ENCODE measurements at regions not wholly inside any gene's neighbourhood (a gene's known extent, or its start where the extent isn't known, plus 50 kb on each side); places are given as distances from the start of the nearest gene placed in this dataset.
"Not testable (repeated sequence)": the region's sequence is repeated elsewhere in the genome, so short reads cannot be mapped to it uniquely, and the experiment has no call there.

DNA sequence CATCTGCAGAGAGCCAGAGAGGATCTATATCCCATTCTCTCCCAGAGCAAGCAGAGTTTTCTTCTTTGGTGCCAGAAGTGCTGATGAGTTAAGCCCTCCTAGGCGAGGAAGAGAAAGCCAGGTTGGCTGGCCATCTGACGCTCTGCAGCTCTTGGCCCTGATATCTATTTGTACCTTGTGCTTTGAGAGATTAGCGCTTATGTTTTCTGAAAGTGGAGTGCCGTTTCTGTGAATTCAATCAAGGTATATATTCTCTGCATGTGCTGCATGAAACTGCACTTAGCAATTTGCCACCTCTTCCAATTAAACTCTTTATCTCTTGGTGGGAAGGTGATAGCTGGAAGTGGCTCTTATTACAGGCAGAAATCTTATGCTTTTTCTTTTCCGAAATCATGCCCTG is 177.5 kb downstream of the LPIN1 start:
- no peak for FAIRE-seq

DNA sequence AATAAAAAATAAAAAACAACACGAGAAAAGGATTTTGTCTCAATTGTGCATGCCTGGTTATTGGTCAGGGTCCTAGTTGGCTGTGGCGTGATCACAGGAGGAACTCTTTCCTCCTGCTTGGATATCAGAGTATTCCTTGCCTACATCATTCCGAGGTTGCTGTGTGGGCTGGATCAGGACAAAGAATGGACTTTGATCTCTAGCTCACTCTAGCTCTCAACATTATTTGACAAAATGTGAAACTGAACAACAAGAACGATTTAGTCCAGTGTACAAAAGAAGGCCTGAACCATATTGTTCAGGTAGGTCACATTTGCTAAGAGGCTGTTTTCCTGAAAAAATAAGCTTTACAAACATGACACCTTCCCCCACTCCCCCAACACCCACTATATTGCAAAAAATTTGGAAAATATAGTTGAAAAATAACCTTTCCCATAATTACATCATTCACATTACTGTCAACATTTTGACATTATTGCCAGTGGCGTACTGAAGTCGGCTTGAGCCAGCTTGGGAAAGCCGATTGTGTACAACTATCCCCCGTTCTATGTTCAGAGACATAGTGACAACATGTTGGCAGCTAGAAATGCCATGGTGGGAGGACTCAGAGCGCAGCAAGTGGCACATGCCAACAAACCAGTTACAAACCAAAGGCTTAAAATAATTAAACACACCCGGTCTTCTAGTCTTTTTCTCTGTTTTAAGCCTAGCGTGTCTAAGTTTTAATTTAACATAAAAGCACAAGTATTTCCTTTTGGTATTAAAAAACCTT is 179.0 kb downstream of the LPIN1 start:
- FAIRE-seq: no peak

GRCh38 chr2:11930211-11930761 is 183.9 kb downstream of the LPIN1 start:
- no peak for FAIRE-seq

- no peak for FAIRE-seq
Observed at GRCh38 chr2:11932048-11932512, 185.6 kb downstream of the LPIN1 start.

- FAIRE-seq: no peak
Observed at GRCh38 chr2:11932962-11933361, 186.5 kb downstream of the LPIN1 start.

GRCh38 chr2:11933854-11934253 is 187.4 kb downstream of the LPIN1 start:
- no peak for FAIRE-seq

GRCh38 chr2:11936761-11937160 is 190.3 kb downstream of the LPIN1 start:
- no peak for FAIRE-seq

GRCh38 chr2:11938196-11938595 is 191.8 kb downstream of the LPIN1 start:
- FAIRE-seq: no peak

- peak; percentile 43 for FAIRE-seq
Observed at GRCh38 chr2:11939523-11939922, 193.1 kb downstream of the LPIN1 start.

DNA sequence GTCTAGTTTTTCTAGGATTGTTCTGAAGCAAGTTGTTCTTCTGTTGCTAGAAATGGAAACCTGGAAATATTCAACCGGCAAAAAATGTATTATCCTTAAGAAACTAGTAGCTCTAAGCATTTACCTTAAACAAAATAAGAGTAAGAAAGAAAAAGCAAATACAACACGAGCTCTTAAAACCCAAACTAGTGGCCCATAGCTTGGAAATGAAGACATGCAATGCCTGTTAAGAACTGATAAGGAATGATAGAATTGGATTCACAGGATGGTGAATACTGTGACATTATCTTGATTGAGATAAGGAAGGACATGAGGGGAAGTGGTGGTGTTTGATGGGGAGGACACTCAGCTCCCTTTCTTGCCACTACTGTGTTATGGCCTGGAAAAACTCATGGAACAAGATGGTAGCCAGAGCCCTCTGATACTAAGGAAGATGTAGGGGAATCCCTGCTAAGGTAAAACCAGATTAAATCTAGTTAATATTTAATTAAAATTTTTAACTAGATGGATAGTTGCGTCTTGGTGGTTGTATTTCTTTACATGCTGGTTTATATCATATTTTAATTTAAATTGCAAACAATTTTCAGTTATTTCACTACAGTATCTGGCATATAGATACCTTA is 193.8 kb downstream of the LPIN1 start:
- FAIRE-seq: no peak

- no peak for FAIRE-seq
Observed at GRCh38 chr2:11940799-11941198, 194.4 kb downstream of the LPIN1 start.

- FAIRE-seq: no peak
Observed at GRCh38 chr2:11941201-11942177, 195.1 kb downstream of the LPIN1 start.

DNA sequence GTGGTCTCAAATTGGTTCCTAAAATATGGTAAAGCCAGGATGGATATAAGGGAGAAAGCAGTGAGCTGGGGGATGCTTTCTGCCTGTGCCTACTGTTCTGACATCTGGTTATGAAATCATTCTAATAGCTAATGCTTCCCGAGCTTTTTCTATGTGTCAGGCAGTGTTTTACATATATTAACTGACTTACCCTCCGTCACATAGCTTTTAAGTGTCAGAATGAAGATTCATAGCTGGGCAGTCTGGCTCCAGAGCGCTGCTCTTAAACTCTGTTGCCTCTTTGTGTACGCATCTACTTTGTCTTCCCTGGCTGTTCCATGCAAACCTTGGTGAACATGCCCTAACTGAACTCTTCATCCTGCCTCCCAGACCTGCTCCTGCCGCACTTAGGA is 195.7 kb downstream of the LPIN1 start:
- FAIRE-seq: no peak

- no peak for FAIRE-seq
Observed at GRCh38 chr2:11944311-11944710, 197.9 kb downstream of the LPIN1 start.

- no peak for FAIRE-seq
Observed at GRCh38 chr2:11945139-11946126, 199.0 kb downstream of the LPIN1 start.

GRCh38 chr2:11947956-11948355 is 201.5 kb downstream of the LPIN1 start:
- FAIRE-seq: no peak

GRCh38 chr2:11949732-11950523 is 203.5 kb downstream of the LPIN1 start:
- FAIRE-seq: no peak

DNA sequence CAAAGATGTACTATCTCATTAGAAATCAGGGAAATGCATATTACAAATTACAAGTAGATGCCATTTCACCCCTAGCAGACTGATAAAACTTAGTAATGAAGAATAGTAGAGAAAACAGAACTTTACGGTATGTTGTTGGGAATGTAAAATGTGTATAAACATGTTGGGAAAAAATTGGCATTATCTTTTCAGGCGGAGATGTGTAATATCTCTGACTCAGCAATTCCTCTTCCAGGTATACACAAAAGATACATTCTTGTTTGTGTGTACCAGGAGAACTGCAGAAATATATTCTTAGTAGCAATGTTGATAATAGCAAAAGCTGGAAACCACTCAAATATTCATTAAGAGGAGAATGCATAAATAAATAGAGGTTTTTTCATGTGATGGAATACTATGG is 204.5 kb downstream of the LPIN1 start:
- FAIRE-seq: no peak

- not testable (repeated sequence) for FAIRE-seq
Observed at GRCh38 chr2:11951492-11951891, 205.1 kb downstream of the LPIN1 start.

GRCh38 chr2:11953258-11953657 is 206.8 kb downstream of the LPIN1 start:
- FAIRE-seq: no peak

DNA sequence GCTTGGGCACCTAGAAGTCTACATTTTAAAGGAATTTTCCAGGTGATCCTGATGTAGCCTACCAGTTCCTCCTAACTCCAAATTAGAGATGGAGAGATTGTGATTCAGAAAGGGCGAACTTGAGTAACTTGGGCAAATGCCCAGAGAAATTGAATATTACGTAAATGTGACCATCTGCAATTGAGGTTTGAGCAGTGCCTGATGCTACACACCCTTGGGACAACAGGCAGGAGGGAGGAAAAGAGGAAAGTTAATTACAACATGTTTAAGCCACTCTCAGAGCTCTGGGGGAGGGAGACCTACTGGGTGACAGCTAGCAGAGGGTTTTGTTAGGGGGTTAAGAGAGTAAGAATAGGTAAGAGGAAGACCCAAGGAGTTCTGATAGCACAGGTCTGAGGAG is 208.9 kb downstream of the LPIN1 start:
- no peak for FAIRE-seq
